AG10803 (cell line): ENCODE measurements at regions not wholly inside any gene's neighbourhood (a gene's known extent, or its start where the extent isn't known, plus 50 kb on each side); places are given as distances from the start of the nearest gene placed in this dataset.

Experiments used
- DNase-seq: peaks from one replicate; pipeline ENCODE4 v3.0.0; 2010; ENCODE audit warnings: low read depth
- H3K4me3 ChIP-seq: 2 replicates; pipeline ENCODE4 v1.5.1; 2011; ENCODE audit warnings: mild to moderate bottlenecking, low read length, control low read depth
- TF ChIP-seq, protein P1 (sequence below): conservative IDR thresholded peaks from 2 replicates; pipeline ENCODE4 v1.5.1; 2011; ENCODE audit warnings: mild to moderate bottlenecking, low read length, control low read depth, inconsistent platforms

DNA sequence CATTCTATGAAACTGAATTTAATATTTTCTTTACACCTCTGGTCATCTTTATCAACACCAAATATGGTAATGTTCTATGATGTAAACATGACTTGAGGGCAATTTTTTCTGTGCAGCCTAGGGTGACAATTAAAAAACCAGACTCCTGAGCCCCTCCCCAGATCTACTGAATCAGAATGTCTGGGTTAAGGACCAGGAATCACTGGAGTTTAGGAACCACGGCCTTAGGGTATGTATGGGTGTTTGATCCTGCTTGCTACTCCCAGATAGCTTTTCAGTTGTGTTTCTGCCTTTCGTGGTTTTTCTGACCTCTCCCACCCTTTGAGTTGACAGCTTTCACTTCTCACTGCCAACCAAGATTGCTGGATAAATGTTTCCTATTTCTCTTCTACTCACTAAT lies 332.2 kb downstream of the DHX15 start:
- H3K4me3 ChIP-seq: no peak overlapping the region
- TF ChIP-seq, protein P1, sequence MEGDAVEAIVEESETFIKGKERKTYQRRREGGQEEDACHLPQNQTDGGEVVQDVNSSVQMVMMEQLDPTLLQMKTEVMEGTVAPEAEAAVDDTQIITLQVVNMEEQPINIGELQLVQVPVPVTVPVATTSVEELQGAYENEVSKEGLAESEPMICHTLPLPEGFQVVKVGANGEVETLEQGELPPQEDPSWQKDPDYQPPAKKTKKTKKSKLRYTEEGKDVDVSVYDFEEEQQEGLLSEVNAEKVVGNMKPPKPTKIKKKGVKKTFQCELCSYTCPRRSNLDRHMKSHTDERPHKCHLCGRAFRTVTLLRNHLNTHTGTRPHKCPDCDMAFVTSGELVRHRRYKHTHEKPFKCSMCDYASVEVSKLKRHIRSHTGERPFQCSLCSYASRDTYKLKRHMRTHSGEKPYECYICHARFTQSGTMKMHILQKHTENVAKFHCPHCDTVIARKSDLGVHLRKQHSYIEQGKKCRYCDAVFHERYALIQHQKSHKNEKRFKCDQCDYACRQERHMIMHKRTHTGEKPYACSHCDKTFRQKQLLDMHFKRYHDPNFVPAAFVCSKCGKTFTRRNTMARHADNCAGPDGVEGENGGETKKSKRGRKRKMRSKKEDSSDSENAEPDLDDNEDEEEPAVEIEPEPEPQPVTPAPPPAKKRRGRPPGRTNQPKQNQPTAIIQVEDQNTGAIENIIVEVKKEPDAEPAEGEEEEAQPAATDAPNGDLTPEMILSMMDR: no peak
- no peak for DNase-seq

DNA sequence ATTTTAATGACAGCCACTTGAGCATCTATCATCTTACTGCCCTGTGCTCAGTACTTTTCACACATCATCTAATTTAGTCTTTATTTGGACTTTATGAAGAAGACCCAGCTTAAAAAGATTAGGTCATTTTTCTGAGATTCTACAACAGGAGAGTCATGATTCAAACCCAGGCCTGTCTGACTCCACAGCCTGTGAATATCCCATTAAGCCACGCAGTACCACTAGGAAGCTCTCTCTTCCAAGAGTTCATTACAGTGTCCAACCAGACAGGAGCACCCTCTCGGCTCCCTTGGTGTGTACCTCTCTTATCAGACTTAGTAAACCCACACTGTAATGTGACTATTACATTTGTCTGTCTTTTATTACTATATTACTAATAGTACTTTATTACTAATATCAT lies 332.8 kb downstream of the DHX15 start:
- TF ChIP-seq, protein P1: no peak
- DNase-seq: no peak
- no peak overlapping the region for H3K4me3 ChIP-seq

DNA sequence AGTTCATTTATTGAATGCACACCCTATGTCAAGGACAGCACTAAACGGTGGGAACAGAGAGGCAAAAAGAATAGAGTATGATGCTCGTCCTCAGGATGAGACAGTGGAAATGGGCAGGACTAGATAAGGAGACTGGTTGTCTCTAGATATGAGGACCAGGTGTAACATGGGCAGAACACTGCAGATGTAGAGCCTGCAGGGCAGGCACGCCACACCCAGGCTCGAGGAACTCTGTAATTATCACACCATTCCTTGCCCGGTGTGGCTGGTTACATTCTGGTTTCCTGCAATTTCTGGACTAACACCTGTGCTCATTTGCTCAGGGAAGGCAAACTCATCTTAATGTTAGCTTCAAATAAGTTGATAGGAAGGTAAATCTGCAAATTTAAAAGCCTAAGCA lies 334.4 kb downstream of the DHX15 start:
- no peak overlapping the region for H3K4me3 ChIP-seq
- TF ChIP-seq, protein P1: no peak

DNA sequence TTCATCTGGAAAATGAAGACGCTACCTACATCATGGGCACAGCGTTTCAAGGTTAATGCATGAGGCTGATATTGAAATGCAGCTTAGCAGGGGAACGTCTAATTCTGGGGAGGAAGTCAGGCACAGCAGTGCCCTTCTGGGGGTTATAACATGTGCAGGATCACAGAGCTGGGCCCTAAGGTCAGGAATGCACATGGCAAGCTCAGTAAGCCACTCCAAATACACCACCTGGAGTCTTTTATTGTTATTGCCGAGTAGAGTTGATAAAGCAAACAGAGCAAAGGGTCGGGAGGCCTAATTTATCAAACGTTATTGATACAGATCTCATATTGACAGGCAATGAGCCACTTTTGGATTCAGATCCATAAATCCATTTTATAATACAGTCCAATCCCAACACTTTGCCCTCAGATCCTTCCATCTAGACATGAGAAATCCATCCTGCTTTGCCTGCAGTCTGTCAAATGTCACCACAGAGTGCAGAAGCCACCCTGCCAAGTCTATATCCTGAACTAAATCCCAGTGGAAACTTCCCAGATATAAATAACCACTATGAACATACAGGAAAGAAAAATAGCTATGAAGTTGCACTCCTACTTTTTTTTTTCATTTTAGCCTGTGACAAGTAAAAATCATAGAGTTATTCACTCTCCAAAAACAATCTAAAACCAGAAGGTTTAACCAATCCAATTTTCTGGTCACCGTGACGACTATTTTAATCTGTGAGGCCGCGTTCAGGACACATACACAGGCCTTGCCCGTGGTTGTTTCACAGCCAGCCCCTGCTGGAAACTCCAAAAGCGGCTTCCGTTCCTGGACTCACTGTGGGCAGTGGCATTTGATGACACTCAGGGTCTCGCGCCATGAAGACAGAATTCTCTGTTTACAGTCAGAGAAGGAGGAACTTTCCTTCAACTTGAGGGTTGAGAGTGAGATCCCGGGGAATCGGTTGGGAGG lies 335.4 kb downstream of the DHX15 start:
- no peak for DNase-seq
- no peak overlapping the region for H3K4me3 ChIP-seq
- TF ChIP-seq, protein P1: no peak

More for the DNA sequence above, 334.4 kb downstream of the DHX15 start:
- DNase-seq: no peak

DNA sequence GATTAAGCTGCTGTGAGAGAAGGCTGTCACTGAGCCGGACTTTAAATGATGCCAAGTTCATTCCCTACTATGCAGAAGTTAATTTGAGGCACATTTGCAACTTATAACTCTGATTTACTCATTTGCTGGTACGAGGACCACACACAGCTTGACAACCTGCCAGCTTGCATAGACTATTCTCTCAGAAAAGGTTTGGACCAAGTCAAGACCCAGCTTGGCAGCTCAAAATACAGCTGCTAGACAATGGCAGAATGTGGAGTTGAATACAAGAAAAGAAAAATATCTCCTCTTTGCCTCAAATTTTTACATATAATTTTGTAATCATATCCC lies 338.9 kb downstream of the DHX15 start:
- TF ChIP-seq, protein P1: no peak
- no peak for DNase-seq
- H3K4me3 ChIP-seq: no peak overlapping the region

DNA sequence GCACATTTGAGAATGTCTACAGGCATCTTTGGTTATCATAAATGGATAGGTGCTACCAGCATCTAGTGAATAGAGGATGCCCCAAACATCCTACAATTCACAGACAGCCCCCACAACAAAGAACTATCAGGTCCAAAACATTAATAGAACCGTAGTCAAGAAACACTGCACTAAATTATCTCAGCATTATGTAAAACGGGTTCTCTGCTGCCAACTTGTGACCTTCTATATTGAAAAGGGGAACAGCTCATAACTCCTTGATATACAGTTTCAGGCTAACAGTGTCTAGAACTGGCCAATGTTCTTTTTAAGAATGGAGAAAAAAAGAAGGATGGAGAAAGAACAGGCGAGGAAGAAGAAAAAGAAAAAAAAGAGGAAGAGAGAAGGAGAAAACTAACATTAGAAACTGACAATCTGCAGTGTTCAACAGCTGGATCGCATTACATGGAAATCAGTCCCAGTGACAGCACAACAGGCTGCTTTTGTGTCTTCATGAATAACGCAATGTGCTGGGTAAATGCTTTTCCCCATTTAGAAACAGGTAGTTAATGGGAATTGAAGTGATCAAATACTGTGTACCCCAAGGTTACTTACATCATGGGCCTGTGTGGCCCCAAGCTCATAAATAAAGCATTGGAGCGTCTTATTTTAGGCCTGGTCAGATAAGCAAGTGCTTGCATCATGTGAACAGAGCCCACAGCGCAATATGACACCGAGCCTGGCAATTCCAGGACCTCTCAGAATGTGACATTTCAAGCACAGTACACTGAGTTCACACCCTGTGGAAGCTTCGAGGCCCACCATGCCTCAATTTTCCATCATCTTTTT lies 339.5 kb downstream of the DHX15 start:
- no peak overlapping the region for H3K4me3 ChIP-seq
- peak; percentile 6 for DNase-seq
- TF ChIP-seq, protein P1: no peak
